UCSD-AML1 (cell line): ENCODE measurements at regions not wholly inside any gene's neighbourhood (a gene's known extent, or its start where the extent isn't known, plus 50 kb on each side); places are given as distances from the start of the nearest gene placed in this dataset.
"Not testable (repeated sequence)": the region's sequence is repeated elsewhere in the genome, so short reads cannot be mapped to it uniquely, and the experiment has no call there.

Experiments
- DNase-seq: peaks from one replicate; lab custom pipeline; 2025; ENCODE audit not compliant: unreplicated experiment; lab: John Stamatoyannopoulos, UW

DNA sequence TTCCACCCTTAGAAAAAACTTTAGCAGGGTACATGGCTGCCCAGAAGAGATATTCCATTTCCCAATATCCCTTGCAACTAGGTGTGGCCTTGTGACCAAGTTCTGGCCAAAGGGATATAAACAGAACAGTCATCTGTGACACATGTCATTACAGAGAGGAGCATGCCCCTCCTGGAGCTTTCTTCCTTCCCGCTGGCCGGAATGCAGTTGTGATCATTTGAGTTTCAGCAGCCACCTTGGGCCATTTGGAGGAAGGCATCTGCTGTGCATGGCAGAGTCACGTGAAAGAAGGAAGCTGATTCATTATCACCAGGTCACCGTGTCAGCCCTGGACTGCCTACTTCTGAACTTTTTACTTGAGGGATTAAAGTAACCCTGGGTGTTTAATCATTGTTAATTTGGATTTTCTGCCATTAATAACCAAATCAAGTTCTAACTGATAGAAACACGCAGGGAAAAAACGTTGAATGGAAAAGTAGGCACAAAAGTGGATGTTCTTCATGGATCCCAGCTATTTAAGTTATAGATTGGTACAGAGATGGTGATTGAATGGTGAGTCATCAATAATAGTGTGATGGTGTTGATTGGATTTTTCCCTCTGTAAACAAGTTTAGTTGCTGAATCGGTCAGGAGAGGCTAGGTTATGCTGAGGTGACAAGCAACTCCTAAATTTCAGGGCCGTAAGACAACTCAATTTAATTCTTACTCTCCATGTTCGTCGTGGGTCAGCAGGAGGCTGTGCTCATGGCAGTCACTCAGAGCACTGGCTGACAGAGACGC is 80.7 kb upstream of the CCDC167 start:
- no peak for DNase-seq

DNA sequence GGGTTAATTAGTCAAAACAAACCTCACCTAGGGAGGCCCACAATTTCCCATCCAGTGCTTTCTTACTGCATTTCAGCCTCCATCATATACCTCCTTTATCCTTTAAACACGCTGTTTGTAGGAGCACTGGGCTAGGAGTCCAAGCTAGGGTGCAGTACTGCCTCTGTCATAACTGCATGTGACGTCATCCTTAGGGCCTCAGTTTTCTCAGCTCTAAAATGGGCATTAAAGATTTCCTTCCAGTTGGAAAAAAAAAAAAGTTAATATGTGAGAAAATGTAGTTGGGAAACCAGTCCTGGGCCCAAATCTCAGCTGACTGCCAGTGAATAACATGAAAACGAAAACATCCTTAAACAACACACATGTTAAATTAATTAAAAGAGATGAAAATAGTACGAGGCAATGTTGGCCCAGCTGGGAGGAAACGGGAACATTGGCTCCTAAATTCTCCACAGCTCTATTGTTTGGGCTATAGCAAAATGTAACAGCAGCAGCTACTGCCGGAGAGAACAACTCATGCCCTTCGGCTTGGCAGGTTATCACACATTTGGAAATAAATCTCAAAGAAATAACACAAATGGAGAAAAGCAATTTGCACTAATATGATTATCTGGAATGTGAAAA is 79.9 kb upstream of the CCDC167 start:
- DNase-seq = no peak

DNA sequence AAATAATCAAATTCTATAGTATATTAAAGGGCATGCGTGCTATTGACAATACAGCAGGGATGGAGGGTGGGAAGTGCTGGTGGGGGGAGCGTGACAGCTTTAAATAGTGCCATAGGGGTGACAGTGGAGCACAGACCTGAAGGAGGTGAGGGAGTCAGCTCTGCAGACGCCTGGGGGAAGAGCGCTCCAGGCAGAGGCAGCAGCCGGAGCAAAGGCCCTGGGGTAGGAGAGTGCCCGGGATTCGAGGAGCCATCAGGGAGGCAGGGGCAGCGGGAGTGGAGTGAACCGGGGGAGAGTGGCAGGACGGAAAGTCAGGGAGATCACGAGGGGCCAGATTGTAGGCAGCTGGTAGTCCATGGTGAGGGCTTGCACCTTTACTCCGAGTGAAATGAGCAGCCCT is 78.4 kb upstream of the CCDC167 start:
- no peak for DNase-seq

DNA sequence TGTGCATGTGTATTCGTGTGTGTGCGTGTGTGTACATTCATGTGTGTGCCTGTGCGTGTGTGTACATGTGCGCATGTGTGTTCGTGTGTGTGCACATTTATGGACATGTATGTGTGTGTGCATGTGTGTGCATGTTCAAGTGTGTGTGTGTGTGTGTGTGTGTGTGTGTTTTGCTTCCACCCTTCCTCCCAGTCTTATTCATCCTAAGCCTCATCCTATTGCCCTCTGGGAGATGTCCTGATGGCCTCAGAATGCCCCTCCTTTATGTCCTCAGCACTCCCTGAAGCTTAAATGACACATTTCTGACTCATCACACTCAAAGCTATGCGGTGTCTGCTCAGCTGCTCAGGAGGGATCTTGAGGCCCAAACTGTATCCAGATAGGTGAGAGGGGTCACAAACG is 76.6 kb upstream of the CCDC167 start:
- no peak for DNase-seq

DNA sequence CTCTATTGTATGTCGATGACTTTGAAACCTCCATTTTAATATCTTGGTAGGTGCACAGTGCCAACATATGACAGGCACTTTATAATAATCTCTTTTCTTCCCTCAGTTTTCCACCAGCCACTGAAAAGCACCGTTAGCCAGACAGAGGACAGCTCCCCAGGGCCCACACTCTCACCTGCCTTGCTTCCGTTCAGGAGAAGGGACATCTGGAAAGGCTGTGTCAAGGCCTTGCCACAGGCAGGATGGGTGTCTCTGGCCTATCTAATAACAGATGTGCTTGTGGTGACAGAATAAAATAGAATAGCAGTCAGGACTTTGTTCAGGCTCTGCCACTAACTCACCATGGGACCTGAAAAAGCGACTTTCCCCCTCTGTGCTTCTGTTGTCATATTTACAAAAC is 75.5 kb upstream of the CCDC167 start:
- DNase-seq = no peak

DNA sequence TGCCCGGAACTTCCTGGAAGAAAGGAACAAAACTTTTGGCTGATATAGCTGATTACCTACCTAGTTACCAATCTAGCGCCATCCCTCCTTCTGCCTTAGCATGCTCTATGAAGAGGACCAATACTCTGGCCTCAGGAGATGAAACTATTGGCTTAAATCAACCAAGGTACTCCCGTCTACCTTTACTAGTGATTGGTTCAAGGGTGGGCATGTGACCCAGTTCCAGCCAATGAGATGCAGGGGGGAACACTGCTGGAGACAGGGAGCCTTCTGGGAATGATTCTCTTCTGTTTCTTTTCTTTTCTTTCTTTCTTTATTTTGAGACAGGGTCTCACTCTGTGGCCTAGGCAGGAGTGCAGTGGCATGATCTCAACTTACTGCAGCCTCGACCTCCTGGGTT is 72.6 kb upstream of the CCDC167 start:
- DNase-seq = no peak

DNA sequence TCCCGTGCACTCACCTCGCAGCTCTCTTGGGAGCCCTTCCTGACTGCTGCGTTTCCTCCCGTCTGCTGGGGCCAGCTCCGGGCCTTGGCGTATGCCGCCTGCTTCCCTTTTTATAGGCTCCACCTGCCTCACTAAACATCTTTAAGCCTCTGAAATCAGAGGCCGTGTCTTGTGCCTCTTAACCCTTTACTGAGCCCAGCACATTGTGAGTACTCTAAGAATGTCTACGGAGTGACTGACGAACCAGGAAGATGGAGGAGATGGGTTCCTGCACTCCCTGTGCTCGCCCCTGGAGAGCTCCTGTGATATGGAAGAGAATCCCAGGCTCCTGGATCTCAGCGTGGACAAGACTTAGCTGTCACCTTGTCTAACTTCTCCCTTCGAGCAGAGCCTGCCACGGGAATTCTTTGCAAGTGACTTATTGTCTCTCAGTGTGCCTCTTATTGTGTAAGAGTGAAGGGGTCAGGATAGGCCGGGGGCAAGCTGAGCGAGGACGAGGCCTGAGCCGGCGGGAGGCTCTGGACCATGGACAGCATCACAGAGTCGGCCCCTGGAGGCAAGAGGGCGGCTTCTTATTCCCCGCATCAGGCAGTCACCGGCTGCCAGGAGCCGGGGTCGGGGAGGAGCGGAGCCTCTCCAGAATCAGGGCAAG is 70.9 kb upstream of the CCDC167 start:
- DNase-seq = peak; percentile 56

DNA sequence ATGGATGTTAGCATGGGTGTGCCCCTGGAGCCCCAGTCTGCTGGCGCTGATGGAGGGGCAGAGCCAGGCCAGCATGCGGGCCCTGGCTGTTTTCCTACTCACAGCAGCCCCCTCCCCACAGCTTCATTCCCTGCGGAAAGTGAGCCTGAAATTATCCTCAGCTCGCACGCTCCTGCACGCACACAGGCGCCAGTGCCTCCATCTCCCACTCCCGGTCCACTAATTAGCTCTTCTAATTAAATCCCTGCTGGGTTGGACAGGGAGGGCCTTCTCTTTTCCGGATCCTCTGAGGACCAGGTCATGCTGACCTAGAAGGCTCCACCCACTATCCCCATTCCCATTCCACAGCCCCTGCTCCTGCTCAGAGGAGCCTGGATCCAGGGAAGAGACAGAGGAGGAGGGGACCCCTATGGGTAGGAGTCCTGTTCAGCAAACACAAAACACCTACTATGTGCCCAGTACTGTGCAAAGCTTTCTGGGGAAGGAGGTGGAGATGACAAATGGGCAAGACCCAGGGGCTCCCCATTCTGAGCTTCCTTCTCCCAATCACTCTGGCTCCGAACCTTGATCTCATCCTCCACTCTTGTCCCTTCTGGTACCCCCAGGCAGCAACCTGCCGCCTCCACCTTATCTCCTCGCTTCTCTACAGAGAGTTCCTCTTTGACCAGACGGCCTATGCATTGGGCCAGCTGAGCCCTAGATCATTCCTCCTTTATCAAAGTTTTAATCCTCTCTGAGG is 70.2 kb upstream of the CCDC167 start:
- DNase-seq = no peak

DNA sequence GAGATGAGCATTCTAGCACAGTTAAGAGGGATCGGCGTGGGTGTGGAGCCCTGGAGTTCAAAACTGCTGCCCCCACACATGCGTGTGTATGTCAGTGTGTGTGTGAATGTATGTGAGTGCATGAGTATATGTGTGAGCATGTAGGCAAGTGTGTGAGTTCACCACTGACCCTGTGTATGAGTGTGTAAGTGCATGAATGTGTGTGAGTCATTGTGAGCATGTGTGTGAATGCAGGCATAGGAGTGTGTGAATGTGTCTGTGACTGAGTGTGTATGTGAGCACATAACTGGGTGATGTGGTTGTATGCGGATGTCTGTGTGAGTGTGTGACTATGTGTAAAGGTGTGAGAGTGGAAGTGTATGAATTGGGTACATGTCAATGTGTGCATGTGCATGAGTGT is 69.6 kb upstream of the CCDC167 start:
- no peak for DNase-seq

DNA sequence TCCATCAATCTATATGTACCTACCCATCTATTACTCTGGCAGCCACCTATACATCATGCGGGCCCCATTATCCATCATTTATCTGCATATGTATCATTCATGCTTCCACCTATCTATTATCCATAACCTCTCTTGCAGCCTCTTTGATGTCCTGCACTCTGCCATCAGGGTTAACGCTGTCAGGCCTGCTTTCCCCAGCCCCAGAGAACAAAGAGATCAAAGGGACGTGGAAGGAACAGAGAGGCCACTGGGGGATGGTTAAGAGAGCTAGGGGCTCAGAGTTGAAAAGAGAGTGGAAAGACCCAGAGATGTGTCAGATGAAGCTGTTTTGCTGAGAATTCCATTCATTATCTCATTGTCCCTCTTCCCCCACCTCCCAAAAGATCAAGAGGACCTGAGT is 67.3 kb upstream of the CCDC167 start:
- DNase-seq = no peak

DNA sequence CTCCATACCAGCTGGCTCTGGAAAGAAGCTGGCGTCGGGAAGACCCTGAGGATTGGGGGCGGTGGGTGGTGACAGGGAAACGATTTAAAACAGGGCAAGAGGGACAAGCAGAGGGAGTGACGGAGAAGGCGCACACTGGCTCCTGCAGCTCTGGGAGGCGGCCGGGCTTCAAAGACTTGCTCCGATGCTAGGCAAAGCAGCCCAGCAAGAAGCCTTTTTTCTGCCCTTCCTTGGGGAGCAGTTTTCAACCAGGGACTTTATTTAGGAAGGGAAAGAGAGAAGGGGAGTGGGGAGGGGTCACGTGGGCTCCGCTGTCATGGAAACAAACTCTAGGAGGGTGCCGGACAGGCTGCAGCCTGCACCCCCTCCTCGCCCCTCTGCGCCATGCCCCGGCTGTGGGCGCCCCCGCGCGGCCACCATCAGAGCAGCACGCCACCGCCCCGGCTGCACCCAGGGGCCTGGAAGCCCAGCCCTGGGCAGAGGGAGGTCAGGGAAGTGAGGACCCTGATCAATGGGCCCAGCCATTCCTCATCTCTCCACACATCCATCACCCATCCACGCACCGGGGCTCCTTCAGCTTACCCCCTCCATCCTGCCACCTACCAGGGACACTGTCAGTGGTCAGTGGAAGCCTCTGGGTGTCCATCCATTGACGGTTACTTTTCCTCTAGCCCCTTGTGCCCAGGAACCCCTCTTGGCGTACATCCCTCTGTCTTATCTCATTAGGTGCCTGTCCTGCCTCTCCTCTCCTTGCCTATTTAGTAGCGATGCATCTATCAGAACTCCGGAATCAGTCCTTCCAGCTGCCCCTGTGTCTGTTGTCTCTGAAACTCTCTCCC is 66.6 kb upstream of the CCDC167 start:
- DNase-seq = peak; percentile 63

DNA sequence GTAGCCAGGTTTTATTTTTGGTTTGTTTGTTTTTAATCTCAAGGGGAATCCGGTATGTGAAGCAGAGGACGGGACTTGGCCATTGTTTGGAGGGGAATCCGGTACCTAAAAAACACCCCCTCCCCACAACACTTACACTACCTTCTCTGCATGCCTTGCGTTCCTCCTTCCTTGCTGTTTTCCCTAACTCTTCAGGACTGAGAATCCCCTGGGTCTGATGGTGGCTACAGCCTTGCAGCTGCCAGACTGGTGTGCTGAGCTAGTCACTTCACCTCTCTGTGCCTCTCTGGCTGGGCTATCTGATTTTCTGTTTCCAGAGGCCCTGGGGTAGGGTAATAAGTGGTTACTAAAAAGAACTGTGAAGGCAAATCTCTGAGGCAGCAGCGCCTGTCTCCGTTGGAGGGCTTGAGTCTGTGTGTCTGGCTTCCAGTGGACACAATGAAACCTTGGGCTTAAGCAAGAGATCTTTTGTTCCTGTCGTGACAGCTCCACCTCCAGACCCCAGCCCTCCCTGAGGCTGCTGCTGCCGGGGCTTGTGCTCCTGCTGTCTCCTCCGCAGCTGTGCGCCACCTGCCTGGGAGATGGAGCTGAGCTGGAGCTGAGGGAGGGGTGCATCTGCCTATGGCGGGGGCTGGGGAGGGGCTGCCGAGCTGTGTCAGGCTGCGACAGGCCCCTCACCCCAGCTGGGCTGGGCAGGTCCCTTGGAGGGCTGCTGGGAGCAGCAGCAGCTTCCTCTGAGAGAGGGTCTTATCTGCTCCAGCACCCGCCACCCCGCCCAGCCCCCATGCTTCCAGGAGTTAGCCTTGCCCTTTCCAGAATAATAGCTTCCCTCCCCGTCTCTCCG is 65.8 kb upstream of the CCDC167 start:
- DNase-seq = no peak

DNA sequence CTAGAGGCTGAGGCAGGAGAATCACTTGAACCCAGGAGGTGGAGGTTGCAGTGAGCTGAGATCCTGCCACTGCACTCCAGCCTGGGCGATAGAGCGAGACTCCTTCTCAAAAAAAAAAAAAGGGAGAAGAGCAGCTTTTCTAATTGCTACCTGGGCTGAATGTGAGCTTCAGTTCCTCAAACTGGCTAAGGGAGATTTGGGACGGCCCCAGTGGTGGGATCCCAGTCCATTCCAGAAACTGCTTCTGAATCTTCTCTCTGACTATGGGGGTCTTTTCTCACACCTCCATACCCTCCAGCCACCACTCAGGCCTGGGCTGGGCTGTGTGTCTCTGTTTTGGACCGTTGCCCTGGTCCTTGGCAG is 63.2 kb upstream of the CCDC167 start:
- DNase-seq = not testable (repeated sequence)

DNA sequence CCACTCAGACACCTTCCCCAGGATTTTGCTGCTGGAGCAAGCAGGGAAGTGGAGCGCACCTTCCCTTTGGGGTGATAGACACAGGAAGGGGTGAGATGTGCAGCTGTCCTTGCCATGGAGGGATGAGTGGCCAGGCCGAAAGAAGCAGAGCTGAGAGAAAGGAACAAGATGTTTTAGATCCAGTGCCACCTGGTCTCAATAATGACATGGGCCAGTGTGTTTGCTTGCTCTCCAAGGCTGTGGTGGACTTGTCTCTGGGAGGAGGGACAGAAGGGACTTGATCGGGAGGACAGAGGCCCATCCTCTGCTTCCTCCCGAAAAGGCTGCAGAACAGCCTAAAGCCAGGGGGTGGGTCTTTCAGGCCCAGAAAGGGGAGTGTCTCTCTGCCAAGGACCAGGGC is 61.7 kb upstream of the CCDC167 start:
- no peak for DNase-seq

DNA sequence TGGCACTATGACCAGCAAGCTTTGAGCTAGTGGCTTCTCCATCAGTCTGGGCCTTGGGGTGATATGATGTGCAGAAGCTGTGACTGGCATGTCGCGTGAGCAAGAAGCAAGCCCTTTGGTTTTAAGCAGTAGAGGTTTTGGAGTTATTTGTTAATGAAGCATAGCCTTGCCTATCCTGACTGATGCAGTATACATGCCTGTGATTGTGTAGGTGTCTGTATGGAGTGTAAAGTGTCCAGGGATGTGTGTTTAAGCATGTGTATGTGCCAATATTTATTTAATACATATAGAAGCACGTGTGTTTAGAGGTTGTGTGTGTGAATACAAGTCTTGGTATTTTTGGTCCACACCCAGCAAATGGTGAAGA is 61.0 kb upstream of the CCDC167 start:
- no peak for DNase-seq

DNA sequence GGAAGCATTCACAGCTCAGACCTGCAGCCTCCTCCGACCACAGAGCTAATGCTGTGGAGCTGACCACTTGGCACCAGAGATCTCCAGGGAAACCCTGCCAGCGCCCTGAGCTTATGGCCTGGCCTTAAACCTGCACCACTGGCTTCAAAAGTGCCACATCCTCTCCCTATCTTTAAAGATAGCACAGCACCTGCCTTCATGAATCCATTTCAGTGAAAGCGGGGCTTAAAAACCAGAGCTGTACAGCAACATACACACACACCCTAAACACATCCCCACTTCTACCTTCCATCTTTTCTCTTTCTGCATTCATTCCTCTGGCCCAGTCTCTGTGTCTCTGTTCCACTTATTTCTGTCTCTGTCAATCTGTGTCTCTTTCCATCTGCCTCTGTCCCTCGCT is 59.8 kb upstream of the CCDC167 start:
- no peak for DNase-seq

DNA sequence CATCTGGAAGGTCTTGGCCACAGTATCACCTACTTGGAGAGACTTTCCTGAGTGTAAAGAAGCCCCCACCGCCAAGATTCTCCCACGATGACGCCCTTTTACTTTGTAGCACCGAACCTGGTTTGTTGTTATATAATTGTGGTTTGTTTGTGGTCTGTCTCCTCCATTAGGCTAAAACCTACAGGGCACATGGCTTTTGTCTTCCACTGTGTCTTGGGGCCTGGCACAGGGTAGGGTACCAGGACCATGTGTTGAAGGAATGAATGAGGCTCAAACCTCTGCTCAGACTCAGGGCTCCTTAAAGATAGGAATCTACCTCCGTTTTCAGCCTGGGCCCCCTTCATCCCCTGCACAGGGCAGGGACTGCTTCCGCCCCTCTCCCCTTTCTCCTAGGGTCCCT is 59.4 kb upstream of the CCDC167 start:
- DNase-seq = no peak

DNA sequence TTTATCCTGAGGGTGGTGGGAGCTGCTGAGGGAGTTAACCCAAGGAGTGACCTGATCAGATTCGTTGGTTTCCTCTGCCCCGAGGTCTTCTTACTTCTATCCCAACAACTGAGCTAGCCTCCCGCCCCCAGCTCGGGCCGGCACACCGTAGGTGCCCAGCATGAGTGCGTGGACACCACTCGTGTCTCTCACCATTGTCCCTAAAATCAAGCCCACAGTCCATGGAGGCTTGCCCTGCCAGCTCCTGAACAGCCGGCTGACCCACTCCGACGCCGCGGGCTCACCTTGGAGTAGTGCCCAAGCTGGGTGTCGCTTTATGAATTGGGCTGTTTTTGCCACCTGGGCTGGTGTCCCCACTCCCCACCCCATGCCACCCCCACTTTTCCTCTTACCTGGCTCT is 59.0 kb upstream of the CCDC167 start:
- DNase-seq = no peak

DNA sequence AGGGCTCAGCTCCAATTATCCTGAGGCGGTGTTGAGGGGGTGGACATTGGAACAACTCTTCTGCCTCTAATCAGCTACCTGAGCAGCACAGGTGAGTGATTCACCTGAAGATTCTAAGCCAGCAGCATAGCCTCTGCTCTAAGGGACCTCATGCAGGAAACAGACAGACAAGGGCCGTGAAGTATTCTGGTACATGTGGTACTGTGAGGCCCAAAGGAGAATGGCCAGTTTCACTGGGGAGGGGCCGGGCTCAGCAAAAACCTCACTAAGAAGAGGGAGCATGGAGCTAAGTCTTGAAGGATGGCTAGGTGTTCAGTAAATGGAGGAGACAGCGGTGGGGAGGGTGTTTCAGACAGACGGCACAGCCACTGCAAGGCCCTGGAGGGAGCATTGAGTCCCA is 58.5 kb upstream of the CCDC167 start:
- DNase-seq = no peak

DNA sequence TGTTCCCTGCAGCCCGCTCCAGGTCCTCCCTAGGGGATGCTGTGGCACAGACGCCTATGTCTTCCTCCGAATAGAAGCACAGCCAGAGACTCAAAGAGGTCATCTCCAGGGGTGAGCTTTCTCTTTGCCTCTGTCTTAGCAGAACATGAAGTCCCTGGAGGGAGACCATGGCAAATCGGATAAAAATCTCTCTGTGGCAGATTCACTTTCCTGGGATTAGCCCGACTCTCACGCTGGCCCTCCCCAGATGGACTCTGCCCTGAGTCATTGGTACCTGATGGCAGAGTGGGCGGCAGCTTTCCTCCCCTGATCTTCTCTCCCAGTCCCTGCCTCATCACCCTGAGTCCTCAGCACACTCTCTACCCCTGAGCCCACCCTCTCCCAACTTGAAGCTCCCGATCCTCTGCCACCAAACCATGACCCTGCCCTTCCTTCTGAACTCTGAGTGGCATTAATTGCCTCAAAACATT is 58.0 kb upstream of the CCDC167 start:
- no peak for DNase-seq
